Heart right ventricle (tissue), 16 donors: ENCODE measurements at regions not wholly inside any gene's neighbourhood (a gene's known extent, or its start where the extent isn't known, plus 50 kb on each side); places are given as distances from the start of the nearest gene placed in this dataset.

ENCODE experiments used
- ATAC-seq, 8 donors: fragments of 200-7000 bp; cut with Tn5 transposase; one replicate each; pipeline ENCODE4 v1.9.1; 2020; ENCODE audit warnings: mild to moderate bottlenecking in 8 of 8, moderate library complexity in 8 of 8, moderate number of reproducible peaks in 1 of 8
- DNase-seq, 2 donors: peaks; one replicate each; pipeline ENCODE4 v3.0.0-alpha.2; 2020
- H3K27ac ChIP-seq, 10 donors: fragments of 200-600 bp; sonication (generic) in 2 of 10; one replicate each; pipeline versions ENCODE4 v1.5.0 to v1.8.0; 2020 to 2022; ENCODE audit warnings: mild to moderate bottlenecking in 3 of 10
- H3K27me3 ChIP-seq, 7 donors: fragments of 200-600 bp; one replicate each; pipeline ENCODE4 v1.8.0; 2021 to 2022; ENCODE audit warnings: mild to moderate bottlenecking in 2 of 7
- H3K36me3 ChIP-seq, 9 donors: fragments of 200-600 bp; sonication (generic) in 1 of 9; one replicate each; pipeline versions ENCODE4 v1.5.0 to v1.8.0; 2020 to 2022; ENCODE audit warnings: mild to moderate bottlenecking in 2 of 9
- H3K4me1 ChIP-seq, 9 donors: fragments of 200-600 bp; sonication (generic) in 1 of 9; one replicate each; pipeline versions ENCODE4 v1.5.0 to v1.8.0; 2020 to 2022; ENCODE audit warnings: mild to moderate bottlenecking in 4 of 9
- H3K4me3 ChIP-seq, 10 donors: fragments of 200-600 bp; sonication (generic) in 2 of 10; one replicate each; pipeline versions ENCODE4 v1.5.0 to v1.8.0; 2020 to 2022; ENCODE audit warnings: mild to moderate bottlenecking in 7 of 10, moderate library complexity in 2 of 10
- H3K9me3 ChIP-seq, 11 donors: fragments of 200-600 bp in 10 of 11; sonication (generic) in 2 of 11; one replicate each; pipeline versions ENCODE4 v1.5.0 to v1.8.0; 2013 to 2022; ENCODE audit warnings: mild to moderate bottlenecking in 2 of 11, control low read depth in 1 of 11, moderate library complexity in 1 of 11
- CTCF ChIP-seq, 9 donors: fragments of 200-600 bp; sonication (generic) in 2 of 9; IDR thresholded peaks; one replicate each; pipeline versions ENCODE4 v1.5.0 to v1.8.0; 2021 to 2022; ENCODE audit warnings: antibody characterized with exemption in 9 of 9, mild to moderate bottlenecking in 5 of 9, moderate library complexity in 1 of 9
- WGBS, 2 donors: extraction: QIAGEN DNeasy Blood & Tissue Kit; methylation state at CpG; one replicate each; pipeline ENCODE4 v1.1.7; 2013; ENCODE audit warnings: inconsistent platforms in 1 of 2; 5-methylcytosine and 5-hydroxymethylcytosine counted together
- intact Hi-C, 10 donors: fragments of 100-400 bp; cut with DNase I; formaldehyde crosslinking; loops; one replicate each; pipeline versions ENCODE4 v1.11.1 to v1.14.2; 2022
- donor health status: Arrhythmogenic right ventricular cardiomyopathy.
- donor health status: ischemic (EF 13 %, LVEDD 7.1; RV severe dilation, severe dysfunction).
- donor health status: healthy with polysubstance abuse.
- donor health status: DM: no; HTN: yes; CAD: no.
- donor health status: DM: no; HTN: no; CAD: no.
- donor health status: ischemic (EF 25% LVEDD 6.9; RV normal size, moderate dysfunction).
- donor health status: ischemic (EF 25% LVEDD 5.7; RV mildly dilated, moderate dysfunction).
- donor health status: healthy.
- donor health status: DM: yes; HTN: yes; CAD: no.
- donor health status: Ischemic cardiomyopathy.
- donor health status: ischemic (EF 35%, LVEDD 5.7; RV mildly dilated, moderate dysfunction).
- donor health status: nonischemic (EF 11% LVEDD 7.7; RV severe dilation, severe dysfunction).
- donor health status: DM: yes; HTN: yes; CAD: no.
- donor health status: PGD.
- donor health status: ischemic (EF 29% LVEDD 5.4; RV normal size, mild dysfunction).
- donor health status: nonischemic (EF 23%, LVEDD 6.1; RV moderate dilation, normal function).

- intact Hi-C loops: no loop called here
- H3K4me3 ChIP-seq: no peak overlapping the region
- TF ChIP-seq CTCF (IDR thresholded peaks at IDR 0.05): no peak
- H3K4me1 ChIP-seq: peaks cover 0 to 5% (median 0%) of the 10 kb centered on the region in 9 donors
- 93 to 95% methylated on average over 1 of the region's 1 CpG for WGBS, 2 donors
- H3K27ac ChIP-seq: no peak overlapping the region
- H3K27me3 ChIP-seq: no peaks in the 10 kb centered on the region
- H3K36me3 ChIP-seq: peaks cover 0 to 5% (median 0%) of the 10 kb centered on the region in 9 donors
- peaks cover 0 to 24% (median 8%) of the 10 kb centered on the region in 11 donors for H3K9me3 ChIP-seq
- no peak for DNase-seq
- ATAC-seq: no peak
Measured at GRCh38 chr18:55932675-55933074, 344.7 kb upstream of the TCF4 start.

- Histone ChIP-seq H3K4me1 (peaks cover 0 to 5% (median 0%) of the 10 kb centered on the region in 9 donors), H3K9me3 (no peaks in the 10 kb centered on the region), H3K27me3 (no peaks in the 10 kb centered on the region), H3K36me3 (no peaks in the 10 kb centered on the region), H3K4me3 (no peak overlapping the region), H3K27ac (no peak overlapping the region)
- DNase-seq (no peak), ATAC-seq (no peak)
- intact Hi-C loops: loop anchor here in 1 of 10 donors (2.0 kb wide), 1 partner anchor 25 kb away; no protein-coding TSS in a partner anchor
- TF ChIP-seq CTCF (IDR thresholded peaks at IDR 0.05): no peak
- whole genome bisulfite sequencing, 2 donors: 57 to 63% methylated on average over 3 of the region's 3 CpGs
Measured at GRCh38 chr18:55927831-55928230, 339.8 kb upstream of the TCF4 start.

- Histone ChIP-seq H3K4me1 (peaks cover 0 to 5% (median 0%) of the 10 kb centered on the region in 9 donors), H3K4me3 (no peak overlapping the region), H3K27ac (no peak overlapping the region), H3K9me3 (no peaks in the 10 kb centered on the region), H3K36me3 (no peaks in the 10 kb centered on the region), H3K27me3 (no peaks in the 10 kb centered on the region)
- TF ChIP-seq CTCF (IDR thresholded peaks at IDR 0.05): no peak
- intact Hi-C loops: loop anchor here in 1 of 10 donors (2.0 kb wide), 1 partner anchor 27 kb away; no protein-coding TSS in a partner anchor
- WGBS, 2 donors: 72 to 80% methylated on average over 5 of the region's 5 CpGs
- no peak for DNase-seq
- ATAC-seq: no peak
Measured at GRCh38 chr18:55925772-55926171, 337.8 kb upstream of the TCF4 start.

- TF ChIP-seq CTCF (IDR thresholded peaks at IDR 0.05): no peak
- ATAC-seq (no peak), DNase-seq (no peak)
- Histone ChIP-seq H3K4me1 (no peaks in the 10 kb centered on the region), H3K9me3 (no peaks in the 10 kb centered on the region), H3K4me3 (no peak overlapping the region), H3K27ac (no peak overlapping the region), H3K27me3 (no peaks in the 10 kb centered on the region), H3K36me3 (no peaks in the 10 kb centered on the region)
- intact Hi-C loops: no loop called here
- WGBS, 2 donors: 96 to 98% methylated on average over 2 of the region's 2 CpGs
Measured at GRCh38 chr18:55920063-55920462, 332.1 kb upstream of the TCF4 start.
